GM23338 (cell line): ENCODE measurements at regions not wholly inside any gene's neighbourhood (a gene's known extent, or its start where the extent isn't known, plus 50 kb on each side); places are given as distances from the start of the nearest gene placed in this dataset.

ENCODE experiments used
- CREB1 ChIP-seq: fragments of 250-450 bp; sonication (Bioruptor Pico); IDR thresholded peaks from 2 replicates; pipeline ENCODE4 v1.5.0; 2020; ENCODE audit warnings: low read depth, mild to moderate bottlenecking, moderate library complexity
- EZH2 ChIP-seq: fragments of 200-600 bp; sonication (generic); IDR thresholded peaks from one replicate; pipeline ENCODE4 v1.8.0; 2017; ENCODE audit warnings: antibody characterized with exemption, mild to moderate bottlenecking, low read depth; ENCODE audit not compliant: unreplicated experiment
- EZH2phosphoT487 ChIP-seq: fragments of 200-600 bp; sonication (generic); IDR thresholded peaks from one replicate; pipeline ENCODE4 v1.8.1; 2018; ENCODE audit warnings: antibody characterized with exemption; ENCODE audit not compliant: unreplicated experiment
- JUNB ChIP-seq: IDR thresholded peaks from one replicate; pipeline ENCODE4 v1.6.1; 2016; ENCODE audit warnings: antibody characterized with exemption; ENCODE audit not compliant: unreplicated experiment
- POLR2AphosphoS5 ChIP-seq: IDR thresholded peaks from 2 replicates; pipeline ENCODE4 v1.6.1; 2016; ENCODE audit warnings: antibody characterized with exemption, low read depth
- TF ChIP-seq, protein P1 (sequence below): IDR thresholded peaks from one replicate; pipeline ENCODE4 v1.6.1; 2018; ENCODE audit warnings: antibody characterized with exemption; ENCODE audit not compliant: unreplicated experiment
- TF ChIP-seq, protein P2 (sequence below), 2 experiments: fragments of 200-600 bp in 1 of 2; sonication (generic) in 1 of 2; conservative IDR thresholded peaks; 2 replicates each; pipeline versions ENCODE4 v1.5.1 to v1.6.1; 2016 to 2017; ENCODE audit warnings: antibody characterized with exemption in 2 of 2, low read depth in 2 of 2, mild to moderate bottlenecking in 2 of 2, moderate library complexity in 1 of 2

DNA sequence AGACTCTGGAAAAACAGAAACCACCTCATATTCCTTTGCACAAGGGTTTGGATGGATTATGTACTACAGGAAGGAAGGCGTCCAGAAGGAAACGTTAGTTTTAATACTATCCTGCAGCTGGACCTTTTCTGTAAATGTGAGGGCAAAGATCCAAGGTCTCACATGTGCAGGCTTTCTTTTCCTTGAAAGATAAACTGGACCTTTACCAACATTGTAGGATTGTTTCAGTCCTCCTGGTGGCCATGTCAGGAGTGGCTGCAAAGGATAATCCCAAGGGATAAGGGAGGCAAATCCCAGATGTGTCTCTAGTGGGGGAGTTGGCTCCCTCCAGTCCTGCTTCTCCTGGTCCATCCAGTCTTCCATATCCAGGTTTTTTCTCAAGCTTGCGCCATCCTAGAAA is 397.5 kb downstream of the HTR1A start:
- TF ChIP-seq, protein P1, sequence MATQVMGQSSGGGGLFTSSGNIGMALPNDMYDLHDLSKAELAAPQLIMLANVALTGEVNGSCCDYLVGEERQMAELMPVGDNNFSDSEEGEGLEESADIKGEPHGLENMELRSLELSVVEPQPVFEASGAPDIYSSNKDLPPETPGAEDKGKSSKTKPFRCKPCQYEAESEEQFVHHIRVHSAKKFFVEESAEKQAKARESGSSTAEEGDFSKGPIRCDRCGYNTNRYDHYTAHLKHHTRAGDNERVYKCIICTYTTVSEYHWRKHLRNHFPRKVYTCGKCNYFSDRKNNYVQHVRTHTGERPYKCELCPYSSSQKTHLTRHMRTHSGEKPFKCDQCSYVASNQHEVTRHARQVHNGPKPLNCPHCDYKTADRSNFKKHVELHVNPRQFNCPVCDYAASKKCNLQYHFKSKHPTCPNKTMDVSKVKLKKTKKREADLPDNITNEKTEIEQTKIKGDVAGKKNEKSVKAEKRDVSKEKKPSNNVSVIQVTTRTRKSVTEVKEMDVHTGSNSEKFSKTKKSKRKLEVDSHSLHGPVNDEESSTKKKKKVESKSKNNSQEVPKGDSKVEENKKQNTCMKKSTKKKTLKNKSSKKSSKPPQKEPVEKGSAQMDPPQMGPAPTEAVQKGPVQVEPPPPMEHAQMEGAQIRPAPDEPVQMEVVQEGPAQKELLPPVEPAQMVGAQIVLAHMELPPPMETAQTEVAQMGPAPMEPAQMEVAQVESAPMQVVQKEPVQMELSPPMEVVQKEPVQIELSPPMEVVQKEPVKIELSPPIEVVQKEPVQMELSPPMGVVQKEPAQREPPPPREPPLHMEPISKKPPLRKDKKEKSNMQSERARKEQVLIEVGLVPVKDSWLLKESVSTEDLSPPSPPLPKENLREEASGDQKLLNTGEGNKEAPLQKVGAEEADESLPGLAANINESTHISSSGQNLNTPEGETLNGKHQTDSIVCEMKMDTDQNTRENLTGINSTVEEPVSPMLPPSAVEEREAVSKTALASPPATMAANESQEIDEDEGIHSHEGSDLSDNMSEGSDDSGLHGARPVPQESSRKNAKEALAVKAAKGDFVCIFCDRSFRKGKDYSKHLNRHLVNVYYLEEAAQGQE = no peak
- TF ChIP-seq, protein P2, sequence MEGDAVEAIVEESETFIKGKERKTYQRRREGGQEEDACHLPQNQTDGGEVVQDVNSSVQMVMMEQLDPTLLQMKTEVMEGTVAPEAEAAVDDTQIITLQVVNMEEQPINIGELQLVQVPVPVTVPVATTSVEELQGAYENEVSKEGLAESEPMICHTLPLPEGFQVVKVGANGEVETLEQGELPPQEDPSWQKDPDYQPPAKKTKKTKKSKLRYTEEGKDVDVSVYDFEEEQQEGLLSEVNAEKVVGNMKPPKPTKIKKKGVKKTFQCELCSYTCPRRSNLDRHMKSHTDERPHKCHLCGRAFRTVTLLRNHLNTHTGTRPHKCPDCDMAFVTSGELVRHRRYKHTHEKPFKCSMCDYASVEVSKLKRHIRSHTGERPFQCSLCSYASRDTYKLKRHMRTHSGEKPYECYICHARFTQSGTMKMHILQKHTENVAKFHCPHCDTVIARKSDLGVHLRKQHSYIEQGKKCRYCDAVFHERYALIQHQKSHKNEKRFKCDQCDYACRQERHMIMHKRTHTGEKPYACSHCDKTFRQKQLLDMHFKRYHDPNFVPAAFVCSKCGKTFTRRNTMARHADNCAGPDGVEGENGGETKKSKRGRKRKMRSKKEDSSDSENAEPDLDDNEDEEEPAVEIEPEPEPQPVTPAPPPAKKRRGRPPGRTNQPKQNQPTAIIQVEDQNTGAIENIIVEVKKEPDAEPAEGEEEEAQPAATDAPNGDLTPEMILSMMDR (conservative IDR thresholded peaks at IDR 0.05; ENCODE audit: low read depth in 2 of 2) = 0 out of 4 replicates have a peak, but pooled peaks of 1 of the 2 experiments have one; percentile 2
- TF ChIP-seq EZH2phosphoT487 = no peak
- TF ChIP-seq CREB1 (CRISPR knock-in tag) = no peak
- no peak for TF ChIP-seq POLR2AphosphoS5
- TF ChIP-seq JUNB = no peak
- no peak for TF ChIP-seq EZH2
